ENCODE measurements at regions not wholly inside any gene's neighbourhood (a gene's known extent, or its start where the extent isn't known, plus 50 kb on each side); places are given as distances from the start of the nearest gene placed in this dataset.

GRCh38 chr15:69538379-69538778 is 85.8 kb downstream of the RPLP1 start:
- Histone ChIP-seq H3K27me3 (no peaks in the 10 kb centered on the region), H3K36me3 (no peaks in the 10 kb centered on the region), H3K9me3 (no peaks in the 10 kb centered on the region), H3K4me3 (no peak overlapping the region), H3K27ac (no peak overlapping the region), H3K4me1 (peaks cover 0 to 3% (median 0%) of the 10 kb centered on the region in 4 donors)
- TF ChIP-seq POLR2A (IDR thresholded peaks at IDR 0.05) (no peak), CTCF (IDR thresholded peaks at IDR 0.05) (no peak), EP300 (IDR thresholded peaks at IDR 0.05) (no peak)
- no peak for DNase-seq (ENCODE audit: low spot score in 2 of 2)
- 80 to 94% methylated on average over 5 of the region's 5 CpGs for WGBS, 2 donors

- Histone ChIP-seq H3K9me3 (no peaks in the 10 kb centered on the region), H3K27ac (no peak overlapping the region), H3K4me3 (no peak overlapping the region), H3K36me3 (no peaks in the 10 kb centered on the region), H3K27me3 (no peaks in the 10 kb centered on the region), H3K4me1 (no peaks in the 10 kb centered on the region)
- no peak for DNase-seq (ENCODE audit: low spot score in 2 of 2)
- TF ChIP-seq POLR2A (IDR thresholded peaks at IDR 0.05) (no peak), EP300 (IDR thresholded peaks at IDR 0.05) (no peak)
- 88 to 90% methylated on average over 10 to 11 of the region's 11 CpGs for WGBS, 2 donors
These were observed 86.7 kb downstream of the RPLP1 start for GRCh38 chr15:69539345-69539744.

- Histone ChIP-seq H3K4me1 (no peaks in the 10 kb centered on the region), H3K27ac (no peak overlapping the region), H3K27me3 (no peaks in the 10 kb centered on the region), H3K36me3 (no peaks in the 10 kb centered on the region), H3K9me3 (no peaks in the 10 kb centered on the region), H3K4me3 (no peak overlapping the region)
- no peak for TF ChIP-seq CTCF (IDR thresholded peaks at IDR 0.05)
- no peak for TF ChIP-seq EP300 (IDR thresholded peaks at IDR 0.05)
- no peak for TF ChIP-seq POLR2A (IDR thresholded peaks at IDR 0.05)
- no peak for DNase-seq (ENCODE audit: low spot score in 2 of 2)
- WGBS, 2 donors, result 65 to 70% methylated on average over 9 of the region's 9 CpGs
These were observed 88.0 kb downstream of the RPLP1 start for GRCh38 chr15:69540622-69541021.

DNA sequence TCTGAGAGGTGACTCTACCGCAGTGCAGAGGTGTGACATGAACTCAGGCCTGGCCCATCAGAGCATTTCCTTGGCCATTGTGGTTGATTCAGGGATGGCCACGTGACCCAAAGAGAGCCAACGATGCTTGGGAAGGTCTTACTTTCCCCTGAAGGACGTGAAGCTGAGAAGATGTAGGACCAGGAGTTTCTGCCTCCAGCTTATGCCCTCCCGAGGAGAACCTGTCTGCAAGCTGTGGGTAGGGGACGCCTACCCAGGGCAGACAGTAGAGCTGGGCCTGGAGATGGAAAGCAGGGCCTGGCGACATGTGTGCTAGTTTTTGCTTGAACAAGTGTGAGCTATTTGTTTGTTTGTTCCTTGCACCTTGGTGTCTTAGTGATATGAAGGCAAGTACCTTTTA is 89.4 kb downstream of the RPLP1 start:
- TF ChIP-seq CTCF (IDR thresholded peaks at IDR 0.05) (no peak), EP300 (IDR thresholded peaks at IDR 0.05) (no peak), POLR2A (IDR thresholded peaks at IDR 0.05) (no peak)
- Histone ChIP-seq H3K36me3 (no peaks in the 10 kb centered on the region), H3K4me1 (no peaks in the 10 kb centered on the region), H3K9me3 (no peaks in the 10 kb centered on the region), H3K27me3 (no peaks in the 10 kb centered on the region), H3K27ac (no peak overlapping the region), H3K4me3 (no peak overlapping the region)
- WGBS, 2 donors, result 90 to 97% methylated on average over 7 of the region's 7 CpGs
- DNase-seq (ENCODE audit: low spot score in 2 of 2), result no peak

DNA sequence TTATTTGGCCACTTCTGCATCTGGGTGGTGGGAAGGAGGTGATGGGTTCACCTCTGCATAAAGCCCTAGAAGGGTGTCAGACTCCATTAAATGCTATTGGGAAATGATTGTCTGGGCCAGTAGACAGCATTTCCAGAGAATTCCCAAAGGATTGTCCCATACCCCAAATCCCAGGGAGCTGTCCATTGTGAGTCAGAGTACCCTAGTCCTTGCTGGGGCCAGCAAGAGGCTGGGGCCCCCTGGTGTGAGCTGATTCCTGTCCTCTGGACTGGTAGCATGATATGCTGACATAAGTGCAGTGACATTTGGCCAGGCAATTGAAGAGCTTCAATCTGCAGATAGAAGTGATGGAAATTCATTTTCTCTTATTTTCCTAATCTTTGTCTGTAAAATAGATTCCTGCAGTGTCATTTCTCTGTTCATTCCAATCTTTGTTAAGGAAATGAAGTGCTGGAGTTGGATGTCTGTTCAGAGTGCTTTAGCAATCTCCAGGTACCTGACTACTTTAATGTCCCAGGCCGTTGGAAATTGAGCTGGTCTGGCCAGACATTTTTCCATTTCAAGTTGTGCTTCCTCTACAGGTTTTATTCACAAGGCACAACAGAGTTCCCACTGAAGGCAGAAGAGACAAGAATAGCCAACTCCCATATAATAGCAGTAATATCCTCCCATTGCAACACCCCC is 91.2 kb downstream of the RPLP1 start:
- no peak for DNase-seq (ENCODE audit: low spot score in 2 of 2)
- TF ChIP-seq POLR2A (IDR thresholded peaks at IDR 0.05) (no peak), CTCF (IDR thresholded peaks at IDR 0.05) (no peak), EP300 (IDR thresholded peaks at IDR 0.05) (no peak)

More for the DNA sequence above, 91.2 kb downstream of the RPLP1 start:
- H3K36me3 ChIP-seq, result no peaks in the 10 kb centered on the region
- no peak overlapping the region for H3K4me3 ChIP-seq
- no peaks in the 10 kb centered on the region for H3K27me3 ChIP-seq
- H3K27ac ChIP-seq, result no peak overlapping the region
- H3K4me1 ChIP-seq, result no peaks in the 10 kb centered on the region
- H3K9me3 ChIP-seq, result no peaks in the 10 kb centered on the region
- 41 to 50% methylated on average over 1 of the region's 1 CpG for WGBS, 2 donors

All from tibial nerve (tissue), 4 donors.